Tibial nerve (tissue), 4 donors: ENCODE measurements at regions not wholly inside any gene's neighbourhood (a gene's known extent, or its start where the extent isn't known, plus 50 kb on each side); places are given as distances from the start of the nearest gene placed in this dataset.

Source experiments
- DNase-seq, 2 donors: peaks; one replicate each; pipeline ENCODE4 v3.0.0-alpha.2; 2019; ENCODE audit warnings: low spot score in 2 of 2
- H3K27ac ChIP-seq, 4 donors: fragments of 200-600 bp; sonication (generic) in 3 of 4; one replicate each; pipeline ENCODE4 v1.5.1; 2017 to 2019; ENCODE audit warnings: mild to moderate bottlenecking in 1 of 4
- H3K27me3 ChIP-seq, 2 donors: fragments of 200-600 bp; sonication (generic) in 1 of 2; one replicate each; pipeline versions ENCODE4 v1.5.1 to v1.6.0; 2017 to 2019
- H3K36me3 ChIP-seq, 3 donors: fragments of 200-600 bp; sonication (generic); one replicate each; pipeline ENCODE4 v1.5.1; 2018 to 2019
- H3K4me1 ChIP-seq, 4 donors: fragments of 200-600 bp; sonication (generic) in 3 of 4; one replicate each; pipeline ENCODE4 v1.5.1; 2017 to 2019
- H3K4me3 ChIP-seq, 4 donors: fragments of 200-600 bp; sonication (generic) in 3 of 4; one replicate each; pipeline ENCODE4 v1.5.1; 2017 to 2019; ENCODE audit warnings: mild to moderate bottlenecking in 1 of 4, moderate library complexity in 1 of 4
- H3K9me3 ChIP-seq, 4 donors: fragments of 200-600 bp; sonication (generic) in 3 of 4; one replicate each; pipeline ENCODE4 v1.5.1; 2017 to 2019
- EP300 ChIP-seq, 2 donors: sonication (generic); formaldehyde crosslinking; IDR thresholded peaks; one replicate each; pipeline ENCODE4 v1.6.1; 2017; ENCODE audit warnings: antibody characterized with exemption in 2 of 2, mild to moderate bottlenecking in 1 of 2
- POLR2A ChIP-seq, 2 donors: fragments of 450-650 bp; IDR thresholded peaks; one replicate each; pipeline ENCODE4 v1.6.1; 2017; ENCODE audit warnings: antibody characterized with exemption in 2 of 2, mild to moderate bottlenecking in 2 of 2, moderate library complexity in 2 of 2
- WGBS, 2 donors: methylation state at CpG; one replicate each; pipeline ENCODE4 v1.1.5; 2018; 5-methylcytosine and 5-hydroxymethylcytosine counted together
- TF ChIP-seq, protein P1 (sequence below), 5 experiments: fragments of 200-600 bp in 3 of 5; fragments of 450-650 bp in 2 of 5; sonication (generic) in 3 of 5; IDR thresholded peaks; one replicate each; pipeline ENCODE4 v1.5.1; 2016 to 2019; ENCODE audit warnings: antibody characterized with exemption in 5 of 5, mild to moderate bottlenecking in 3 of 5, moderate library complexity in 2 of 5

DNA sequence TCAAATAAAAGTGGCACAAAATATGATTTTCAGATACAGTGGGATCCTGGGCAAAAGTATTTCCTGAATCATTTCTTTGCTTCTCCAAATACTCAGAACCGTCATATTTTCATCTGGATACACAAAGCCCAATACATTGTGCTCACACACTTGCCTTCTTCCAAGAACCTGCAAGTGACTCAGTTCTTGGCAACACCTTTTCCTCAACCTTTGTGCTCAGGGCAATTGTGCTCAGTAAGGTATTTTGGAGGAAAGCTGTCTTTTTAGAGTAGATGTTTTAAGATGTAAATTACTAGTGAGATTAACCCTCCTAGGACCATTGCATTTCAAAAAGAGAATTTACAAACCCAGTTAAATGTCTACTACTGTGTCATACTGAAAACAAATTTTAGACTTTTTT is 233.5 kb downstream of the EFNB2 start:
- 85 to 86% methylated on average over 1 of the region's 1 CpG for WGBS, 2 donors
- H3K27me3 ChIP-seq, result no peaks in the 10 kb centered on the region
- TF ChIP-seq POLR2A (IDR thresholded peaks at IDR 0.05), result no peak
- TF ChIP-seq, protein P1, sequence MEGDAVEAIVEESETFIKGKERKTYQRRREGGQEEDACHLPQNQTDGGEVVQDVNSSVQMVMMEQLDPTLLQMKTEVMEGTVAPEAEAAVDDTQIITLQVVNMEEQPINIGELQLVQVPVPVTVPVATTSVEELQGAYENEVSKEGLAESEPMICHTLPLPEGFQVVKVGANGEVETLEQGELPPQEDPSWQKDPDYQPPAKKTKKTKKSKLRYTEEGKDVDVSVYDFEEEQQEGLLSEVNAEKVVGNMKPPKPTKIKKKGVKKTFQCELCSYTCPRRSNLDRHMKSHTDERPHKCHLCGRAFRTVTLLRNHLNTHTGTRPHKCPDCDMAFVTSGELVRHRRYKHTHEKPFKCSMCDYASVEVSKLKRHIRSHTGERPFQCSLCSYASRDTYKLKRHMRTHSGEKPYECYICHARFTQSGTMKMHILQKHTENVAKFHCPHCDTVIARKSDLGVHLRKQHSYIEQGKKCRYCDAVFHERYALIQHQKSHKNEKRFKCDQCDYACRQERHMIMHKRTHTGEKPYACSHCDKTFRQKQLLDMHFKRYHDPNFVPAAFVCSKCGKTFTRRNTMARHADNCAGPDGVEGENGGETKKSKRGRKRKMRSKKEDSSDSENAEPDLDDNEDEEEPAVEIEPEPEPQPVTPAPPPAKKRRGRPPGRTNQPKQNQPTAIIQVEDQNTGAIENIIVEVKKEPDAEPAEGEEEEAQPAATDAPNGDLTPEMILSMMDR (IDR thresholded peaks at IDR 0.05), result no peak
- TF ChIP-seq EP300 (IDR thresholded peaks at IDR 0.05), result no peak
- DNase-seq, result no peak
- H3K27ac ChIP-seq, result no peak overlapping the region
- H3K4me3 ChIP-seq, result no peak overlapping the region
- H3K4me1 ChIP-seq, result no peaks in the 10 kb centered on the region
- peaks cover 0 to 6% (median 0%) of the 10 kb centered on the region in 4 donors for H3K9me3 ChIP-seq
- H3K36me3 ChIP-seq, result no peaks in the 10 kb centered on the region

DNA sequence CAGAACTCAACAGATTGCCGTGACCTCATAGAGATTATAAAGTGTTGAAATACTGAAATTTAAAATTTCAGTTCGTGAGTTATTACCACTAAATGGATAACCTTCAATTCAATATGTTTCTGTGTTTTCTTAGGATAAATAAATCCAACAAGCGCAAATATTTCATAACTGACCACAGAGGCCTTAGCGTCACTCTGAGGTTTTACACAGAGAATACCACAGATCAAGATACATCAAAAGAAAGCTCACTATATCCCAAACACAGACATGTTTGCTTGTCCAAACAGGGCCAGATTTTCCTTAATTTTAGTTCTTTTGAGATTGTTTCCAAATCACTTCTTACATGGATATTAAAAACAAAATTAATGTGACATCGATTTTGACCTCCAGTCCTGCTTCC is 235.8 kb downstream of the EFNB2 start:
- peaks cover 0 to 4% (median 0%) of the 10 kb centered on the region in 4 donors for H3K9me3 ChIP-seq
- no peak for DNase-seq
- H3K4me3 ChIP-seq, result no peak overlapping the region
- no peaks in the 10 kb centered on the region for H3K36me3 ChIP-seq
- WGBS, 2 donors, result 91 to 93% methylated on average over 5 of the region's 5 CpGs
- H3K27ac ChIP-seq, result no peak overlapping the region
- TF ChIP-seq EP300 (IDR thresholded peaks at IDR 0.05) (no peak), POLR2A (IDR thresholded peaks at IDR 0.05) (no peak)
- TF ChIP-seq, protein P1 (IDR thresholded peaks at IDR 0.05), result no peak
- H3K27me3 ChIP-seq, result no peaks in the 10 kb centered on the region
- H3K4me1 ChIP-seq, result no peaks in the 10 kb centered on the region

DNA sequence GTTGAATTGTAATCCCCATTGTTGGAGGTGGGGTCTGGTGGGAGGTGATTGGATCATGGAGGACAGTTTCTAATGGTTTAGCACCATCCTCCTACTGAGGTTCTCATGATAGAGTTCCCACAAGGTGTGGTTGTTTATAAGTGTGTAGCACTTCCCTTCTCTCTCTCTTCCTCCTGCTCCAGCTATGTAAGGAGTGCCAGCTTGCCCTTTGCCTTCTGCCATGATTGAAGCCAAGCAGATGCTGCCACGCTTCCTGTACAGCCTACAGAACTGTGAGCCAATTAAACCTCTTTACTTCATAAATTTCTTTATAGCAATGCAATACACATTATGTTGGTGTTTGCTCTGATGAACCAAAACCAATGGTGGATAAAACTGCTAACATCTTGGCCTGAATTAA is 238.2 kb downstream of the EFNB2 start:
- Histone ChIP-seq H3K4me3 (no peak overlapping the region), H3K27me3 (no peaks in the 10 kb centered on the region), H3K36me3 (no peaks in the 10 kb centered on the region), H3K4me1 (no peaks in the 10 kb centered on the region), H3K27ac (no peak overlapping the region), H3K9me3 (no peaks in the 10 kb centered on the region)
- DNase-seq, result no peak
- TF ChIP-seq POLR2A (IDR thresholded peaks at IDR 0.05), result no peak
- TF ChIP-seq, protein P1 (IDR thresholded peaks at IDR 0.05), result no peak
- no peak for TF ChIP-seq EP300 (IDR thresholded peaks at IDR 0.05)
- 92 to 100% methylated on average over 1 of the region's 1 CpG for WGBS, 2 donors

DNA sequence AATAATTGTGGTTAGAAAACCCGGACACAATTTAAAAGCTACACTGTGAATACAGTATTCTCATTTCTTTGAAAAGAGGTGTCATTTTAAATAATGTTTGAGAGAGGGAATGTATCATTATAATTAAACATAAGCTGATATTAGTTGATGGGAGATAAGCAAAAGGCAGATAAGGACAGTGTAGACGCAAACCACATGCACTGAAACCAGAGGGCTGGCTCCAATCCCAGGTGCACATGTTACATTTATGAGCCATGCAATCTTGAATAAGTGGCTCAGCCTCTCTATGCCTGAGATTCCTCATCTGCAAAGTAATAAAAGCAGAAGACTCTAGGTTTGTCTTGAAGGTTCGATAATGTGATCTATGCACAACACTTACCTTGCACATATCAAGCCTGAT is 238.7 kb downstream of the EFNB2 start:
- TF ChIP-seq, protein P1 (IDR thresholded peaks at IDR 0.05), result no peak
- WGBS, 2 donors, result 85 to 88% methylated on average over 3 of the region's 3 CpGs
- no peak for DNase-seq
- Histone ChIP-seq H3K36me3 (no peaks in the 10 kb centered on the region), H3K4me1 (no peaks in the 10 kb centered on the region), H3K27ac (no peak overlapping the region), H3K4me3 (no peak overlapping the region), H3K27me3 (no peaks in the 10 kb centered on the region), H3K9me3 (no peaks in the 10 kb centered on the region)

DNA sequence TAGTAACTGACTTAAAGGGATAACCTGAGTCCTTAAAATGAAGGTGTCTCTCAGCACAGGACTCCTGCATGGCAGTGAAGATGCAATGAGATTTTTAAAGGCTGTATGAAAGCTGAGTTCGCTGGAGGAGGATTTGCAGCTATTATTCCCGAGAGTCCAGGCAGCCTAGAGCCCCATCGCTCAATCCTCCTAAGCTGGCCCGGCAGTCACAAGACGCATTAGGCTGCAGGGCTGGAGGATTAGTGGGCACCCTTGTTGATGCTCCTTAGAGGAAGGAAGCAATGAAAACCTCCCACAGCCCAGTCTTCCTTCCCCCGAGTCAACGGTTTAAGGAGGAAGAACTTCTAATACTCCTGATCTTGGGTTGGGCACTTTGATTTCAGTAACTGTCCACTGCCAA is 239.5 kb downstream of the EFNB2 start:
- no peak overlapping the region for H3K4me3 ChIP-seq
- H3K27ac ChIP-seq, result no peak overlapping the region
- H3K36me3 ChIP-seq, result no peaks in the 10 kb centered on the region
- DNase-seq, result no peak
- no peaks in the 10 kb centered on the region for H3K4me1 ChIP-seq
- H3K27me3 ChIP-seq, result no peaks in the 10 kb centered on the region
- WGBS, 2 donors, result 73 to 82% methylated on average over 7 of the region's 7 CpGs
- no peak for TF ChIP-seq EP300 (IDR thresholded peaks at IDR 0.05)
- TF ChIP-seq POLR2A (IDR thresholded peaks at IDR 0.05), result no peak
- TF ChIP-seq, protein P1 (IDR thresholded peaks at IDR 0.05), result no peak
- H3K9me3 ChIP-seq, result no peaks in the 10 kb centered on the region
